Stimulated activated CD8-positive, alpha-beta memory T cell treated with anti-CD3 and anti-CD28 coated beads, Interleukin-12 subunit alpha, Interleukin-12 subunit beta, amount 100 ng/mL, for 1 hour (primary cell): ENCODE measurements at regions not wholly inside any gene's neighbourhood (a gene's known extent, or its start where the extent isn't known, plus 50 kb on each side); places are given as distances from the start of the nearest gene placed in this dataset.

ENCODE experiments used
- DNase-seq: peaks from one replicate; pipeline ENCODE4 v3.0.0-alpha.2; 2020; ENCODE audit warnings: low read depth

DNA sequence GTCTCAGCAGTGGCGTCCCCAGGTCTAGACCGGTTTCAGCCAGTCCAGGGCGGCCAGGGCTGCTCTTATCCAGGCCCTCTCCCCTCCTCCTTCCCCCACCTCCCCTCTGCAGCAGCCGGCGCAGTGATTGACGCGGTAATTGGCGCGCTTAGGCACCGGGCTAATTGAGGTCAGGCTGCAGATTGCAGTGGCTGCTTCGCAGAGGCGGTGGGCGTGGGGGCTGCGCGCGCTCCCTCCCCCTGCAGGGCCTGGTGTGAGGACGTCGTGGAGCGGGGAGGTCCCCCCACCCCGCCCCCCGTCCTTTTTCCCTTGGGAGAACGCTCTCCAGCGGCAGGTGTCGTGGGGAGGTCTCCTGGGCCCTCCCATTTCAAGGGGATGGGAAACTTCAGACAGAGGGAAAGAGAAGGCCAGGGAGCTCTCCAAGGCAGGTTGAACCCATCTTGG, 70.4 kb upstream of the BLCAP start:
- no peak for DNase-seq

DNA sequence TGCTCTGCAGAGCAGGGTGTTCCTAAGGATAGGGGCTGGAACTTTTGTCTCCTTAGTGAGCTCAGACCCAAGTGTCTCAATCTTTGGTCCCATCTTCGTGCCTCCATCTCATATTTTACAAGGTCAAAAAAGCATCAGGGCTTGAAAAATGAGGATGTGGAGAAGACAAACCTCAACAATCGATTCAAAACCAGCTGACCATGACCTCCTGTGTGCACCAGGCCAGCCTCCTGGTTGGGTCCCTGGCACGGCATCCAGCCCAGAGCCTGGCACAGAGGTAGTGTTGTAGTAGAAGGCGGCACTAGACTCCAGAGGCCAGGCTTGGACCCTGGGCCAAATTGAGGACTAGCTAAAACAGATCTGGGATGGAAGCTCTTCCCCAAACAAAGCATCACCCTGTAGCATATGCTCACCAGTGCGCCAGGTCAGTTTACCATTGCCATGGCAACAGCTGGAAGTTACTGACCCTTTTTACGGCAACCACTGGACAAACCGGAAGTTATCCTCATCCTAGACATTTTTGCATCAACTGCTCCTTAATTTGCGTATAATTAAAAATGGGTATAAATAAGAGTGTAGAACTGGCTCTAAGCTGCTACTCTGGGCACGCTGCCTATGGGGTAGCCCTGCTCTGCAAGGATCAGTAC, 69.3 kb upstream of the BLCAP start:
- no peak for DNase-seq

DNA sequence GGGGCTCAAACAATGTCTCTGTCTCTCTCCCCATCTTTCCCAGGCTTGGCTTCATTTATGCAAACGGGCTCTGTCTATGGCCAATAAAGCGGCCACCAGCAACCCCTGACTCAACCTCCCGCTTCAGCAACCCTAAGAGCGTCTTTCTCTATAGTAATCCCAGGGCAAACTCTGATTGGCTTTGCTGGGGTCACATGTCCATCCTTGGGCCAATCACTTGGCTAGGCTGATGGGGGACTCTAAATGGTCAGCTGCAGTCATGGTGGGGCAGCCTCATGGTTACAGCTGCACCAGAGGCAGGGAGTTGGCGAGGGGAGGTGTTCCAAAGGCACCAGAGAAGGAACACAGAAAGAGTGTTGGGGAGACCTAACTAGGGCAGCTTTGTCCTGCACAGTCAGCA, 68.5 kb upstream of the BLCAP start:
- no peak for DNase-seq

DNA sequence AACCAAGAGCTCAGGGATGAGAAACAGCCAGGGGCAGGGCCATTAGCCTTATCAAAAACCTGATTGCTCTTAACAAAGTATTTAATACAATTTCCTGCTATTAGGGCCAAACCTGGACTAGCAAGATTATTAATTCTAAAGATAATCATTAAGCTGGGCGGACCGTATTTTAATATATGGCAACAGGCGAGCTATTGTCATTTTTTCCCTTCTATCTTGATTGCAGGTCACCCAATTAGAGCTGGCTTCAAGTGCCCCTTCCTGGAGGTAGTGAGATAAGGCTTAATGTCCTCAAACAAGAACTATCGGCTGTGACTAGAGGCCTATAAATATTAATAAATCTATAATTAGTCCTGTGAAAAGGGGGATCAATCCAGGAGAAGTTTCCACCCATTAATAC, 66.0 kb upstream of the BLCAP start:
- no peak for DNase-seq

DNA sequence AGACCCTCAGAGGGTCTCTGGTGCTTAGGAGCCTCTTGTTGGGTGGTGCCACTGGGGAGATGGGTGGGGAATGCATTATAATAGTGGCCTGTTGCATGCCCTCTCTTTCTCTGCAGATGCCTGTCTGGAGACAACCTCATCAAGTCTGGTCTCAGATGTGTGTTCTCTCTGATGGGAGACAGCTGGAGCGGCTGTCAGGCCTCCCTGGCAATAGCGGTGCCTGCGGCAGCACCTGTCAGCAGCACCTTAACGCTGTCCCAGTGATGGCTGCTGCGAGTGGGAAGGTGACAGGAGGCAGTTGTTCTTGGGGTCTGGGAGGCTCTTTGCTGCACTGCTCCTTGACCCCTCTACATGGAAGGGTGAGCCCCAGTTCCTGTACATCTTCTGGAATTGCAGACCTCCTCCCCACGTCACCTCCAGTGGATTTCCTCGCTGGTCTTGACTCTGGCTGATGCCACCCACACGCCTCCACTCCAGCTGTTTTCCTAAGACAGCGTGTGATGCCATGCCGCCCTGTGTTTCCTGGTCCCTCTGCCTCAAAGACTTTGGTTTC, 63.3 kb upstream of the BLCAP start:
- no peak for DNase-seq

DNA sequence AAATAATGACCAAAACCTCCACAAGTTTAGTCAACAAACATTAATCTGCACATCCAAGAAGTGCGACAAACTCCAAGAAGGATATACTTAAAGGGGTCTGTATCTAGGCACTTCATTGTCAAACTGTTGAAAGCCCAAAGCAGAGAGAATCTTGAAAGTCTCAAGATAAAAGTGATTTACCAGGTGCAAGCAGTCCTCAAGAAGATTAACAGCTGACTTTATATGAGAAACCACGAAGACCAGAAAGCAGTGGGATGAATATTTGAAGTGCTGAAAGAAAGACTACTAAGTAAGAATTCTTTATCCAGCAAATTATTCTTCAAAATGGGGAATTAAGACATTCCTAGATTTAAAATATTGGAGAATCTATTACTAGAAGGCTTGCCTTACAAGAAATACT, 58.4 kb upstream of the BLCAP start:
- DNase-seq: no peak

DNA sequence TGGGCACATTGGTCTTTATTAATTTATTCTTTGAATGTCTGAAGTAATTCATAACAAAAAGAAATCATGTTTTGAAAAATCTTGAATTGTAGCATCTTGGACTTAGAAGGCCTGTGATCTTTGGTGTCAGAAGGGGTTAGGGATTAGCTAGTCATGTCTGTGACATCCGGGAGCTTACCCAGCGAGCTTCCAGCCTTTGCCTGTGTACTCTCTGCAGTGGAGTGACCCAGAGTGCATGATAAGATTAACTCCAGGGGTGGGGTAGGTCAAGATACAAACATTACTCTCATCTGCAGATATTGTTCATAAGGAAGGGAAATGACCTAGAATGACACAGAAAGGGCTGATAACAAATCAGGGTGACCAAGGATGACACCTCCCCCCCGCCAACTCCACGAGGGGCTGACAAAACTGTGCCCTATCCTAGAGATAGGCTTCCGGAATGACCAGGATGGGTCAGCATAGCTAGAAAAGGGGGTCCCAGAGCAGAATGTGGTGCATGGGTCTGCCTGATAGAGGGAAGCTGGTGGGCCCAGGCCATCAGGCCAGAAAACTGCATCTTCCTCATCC, 56.6 kb upstream of the BLCAP start:
- DNase-seq: no peak

DNA sequence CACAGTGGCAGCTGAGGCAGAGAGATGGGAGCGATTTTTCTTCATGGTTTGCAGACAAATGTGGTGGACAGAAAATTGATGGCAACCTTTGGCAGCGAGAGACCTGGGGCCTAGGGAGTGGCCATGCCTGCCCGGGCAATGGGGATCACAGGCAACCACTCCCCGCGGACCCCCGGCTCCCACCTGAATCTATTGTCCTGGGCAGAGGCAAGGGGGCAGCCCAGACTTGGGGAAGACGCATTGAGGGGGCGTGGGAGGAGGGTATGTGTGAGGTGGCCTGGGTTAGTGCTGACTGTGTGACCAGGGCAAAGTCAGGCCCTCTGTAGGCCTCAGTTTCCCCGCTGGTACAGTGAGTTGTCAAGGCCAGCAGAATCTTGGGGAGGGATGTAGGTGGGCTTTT, 53.6 kb upstream of the BLCAP start:
- no peak for DNase-seq

DNA sequence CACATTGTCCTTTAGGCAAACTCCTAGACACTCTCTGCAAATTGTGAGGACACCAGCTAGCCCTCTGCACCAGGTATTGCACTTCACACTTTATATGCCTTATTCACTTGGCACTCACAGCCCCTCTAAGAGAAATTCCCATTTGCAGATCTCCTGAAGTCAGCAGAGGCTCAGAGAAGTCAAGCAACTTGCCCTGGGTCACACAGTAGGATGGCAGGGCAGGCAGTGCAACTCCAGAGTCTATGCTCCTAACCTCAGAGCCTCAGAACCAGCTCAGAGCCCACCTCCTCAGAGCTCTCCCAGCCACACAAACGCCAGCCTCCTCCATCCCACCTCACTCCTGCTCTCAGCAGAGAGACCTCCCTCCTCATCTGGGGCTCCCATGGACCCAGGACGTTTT, 52.4 kb upstream of the BLCAP start:
- DNase-seq: no peak

DNA sequence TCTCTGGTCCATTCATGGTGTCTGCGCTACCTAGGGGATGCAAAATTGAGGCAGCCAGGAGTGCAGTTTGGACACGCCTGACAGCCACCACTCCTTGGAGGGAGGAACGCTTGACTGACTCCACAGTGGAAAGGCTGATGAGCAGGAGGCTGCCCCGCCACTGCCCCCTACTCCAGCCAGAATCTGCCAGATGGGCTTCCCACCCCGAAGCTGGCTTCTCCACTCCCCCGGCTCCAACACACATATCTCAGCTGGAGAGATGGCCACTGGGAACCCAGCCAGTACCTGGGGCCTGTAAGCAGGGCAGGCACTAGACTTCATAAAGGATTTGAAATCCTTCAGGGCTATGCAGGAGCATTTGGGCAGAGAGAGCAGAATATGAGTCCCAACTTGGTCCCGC, 51.4 kb upstream of the BLCAP start:
- no peak for DNase-seq

DNA sequence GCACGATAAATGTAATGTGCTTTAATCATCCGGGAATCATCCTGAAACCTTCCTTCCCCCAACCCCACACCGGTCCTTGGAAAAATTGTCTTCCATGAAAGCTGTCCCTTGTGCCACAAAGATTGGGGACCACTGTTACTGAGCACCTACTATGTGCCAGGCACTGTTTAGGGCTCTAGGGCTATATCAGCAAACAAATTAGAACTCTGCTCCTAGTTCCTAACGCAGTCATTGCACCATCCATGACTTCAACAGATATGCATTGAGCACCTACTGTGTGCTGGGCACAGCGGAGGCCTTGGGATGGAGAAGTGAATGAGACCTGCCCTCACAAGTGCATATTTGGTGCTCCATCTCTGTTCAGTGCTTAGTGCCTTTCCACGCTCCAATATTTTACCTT, 50.3 kb upstream of the BLCAP start:
- no peak for DNase-seq
